RWPE2 (cell line): ENCODE measurements at regions not wholly inside any gene's neighbourhood (a gene's known extent, or its start where the extent isn't known, plus 50 kb on each side); places are given as distances from the start of the nearest gene placed in this dataset.

ENCODE experiments used
- ATAC-seq: fragments of 200-7000 bp; cut with Tn5 transposase; 3 replicates; pipeline ENCODE4 v1.9.1; 2021; ENCODE audit warnings: low read depth
- DNase-seq: peaks from one replicate; pipeline ENCODE4 v3.0.0-alpha.2; 2020; ENCODE audit warnings: low spot score
- H3K27ac ChIP-seq: fragments of 450-650 bp; 2 replicates; pipeline ENCODE4 v1.5.1; 2017; ENCODE audit warnings: mild to moderate bottlenecking; ENCODE audit not compliant: poor library complexity, severe bottlenecking
- H3K27me3 ChIP-seq: fragments of 250-450 bp; sonication (Bioruptor Pico); 2 replicates; pipeline ENCODE4 v1.5.1; 2021; ENCODE audit warnings: mild to moderate bottlenecking, moderate library complexity; ENCODE audit not compliant: insufficient read depth, poor library complexity, severe bottlenecking
- H3K36me3 ChIP-seq: fragments of 250-450 bp; sonication (Bioruptor Pico); 2 replicates; pipeline ENCODE4 v1.5.1; 2020; ENCODE audit warnings: low read depth, mild to moderate bottlenecking, moderate library complexity
- H3K4me1 ChIP-seq: fragments of 250-450 bp; sonication (Bioruptor Pico); 2 replicates; pipeline ENCODE4 v1.5.1; 2021; ENCODE audit warnings: mild to moderate bottlenecking, moderate library complexity; ENCODE audit not compliant: insufficient read depth, poor library complexity, severe bottlenecking
- H3K4me3 ChIP-seq: fragments of 250-450 bp; sonication (Bioruptor Pico); 2 replicates; pipeline ENCODE4 v1.5.1; 2021; ENCODE audit warnings: mild to moderate bottlenecking, moderate library complexity; ENCODE audit not compliant: severe bottlenecking
- H3K9me3 ChIP-seq: fragments of 250-450 bp; sonication (Bioruptor Pico); 2 replicates; pipeline ENCODE4 v1.5.1; 2021; ENCODE audit warnings: mild to moderate bottlenecking, moderate library complexity; ENCODE audit not compliant: severe bottlenecking
- CTCF ChIP-seq: fragments of 450-650 bp; IDR thresholded peaks from one replicate; pipeline ENCODE4 v1.5.1; 2017; ENCODE audit warnings: mild to moderate bottlenecking, moderate library complexity; ENCODE audit not compliant: poor library complexity, severe bottlenecking

- no peaks in the 10 kb centered on the region for H3K4me1 ChIP-seq
- TF ChIP-seq CTCF, result no peak
- no peak for ATAC-seq
- H3K9me3 ChIP-seq, result no peaks in the 10 kb centered on the region
- DNase-seq, result no peak
- H3K4me3 ChIP-seq, result no peak overlapping the region
- no peaks in the 10 kb centered on the region for H3K27me3 ChIP-seq
- H3K27ac ChIP-seq, result no peak overlapping the region
- H3K36me3 ChIP-seq, result no peaks in the 10 kb centered on the region
These were observed 153.0 kb upstream of the RHOBTB1 start for GRCh38 chr10:61097026-61097425.

GRCh38 chr10:61096056-61096455 lies 152.1 kb upstream of the RHOBTB1 start:
- no peaks in the 10 kb centered on the region for H3K4me1 ChIP-seq
- H3K4me3 ChIP-seq, result no peak overlapping the region
- no peaks in the 10 kb centered on the region for H3K9me3 ChIP-seq
- ATAC-seq (no peak), DNase-seq (no peak)
- no peaks in the 10 kb centered on the region for H3K27me3 ChIP-seq
- no peak overlapping the region for H3K27ac ChIP-seq
- TF ChIP-seq CTCF, result no peak
- no peaks in the 10 kb centered on the region for H3K36me3 ChIP-seq

GRCh38 chr10:61091531-61091930 lies 147.5 kb upstream of the RHOBTB1 start:
- DNase-seq, result no peak
- no peak for ATAC-seq
- Histone ChIP-seq H3K9me3 (no peaks in the 10 kb centered on the region), H3K4me1 (no peaks in the 10 kb centered on the region), H3K27ac (no peak overlapping the region), H3K36me3 (no peaks in the 10 kb centered on the region), H3K4me3 (no peak overlapping the region), H3K27me3 (no peaks in the 10 kb centered on the region)
- no peak for TF ChIP-seq CTCF

- ATAC-seq, result no peak
- TF ChIP-seq CTCF, result no peak
These were observed 145.3 kb upstream of the RHOBTB1 start for GRCh38 chr10:61089251-61089650.

GRCh38 chr10:61084493-61084892 lies 140.5 kb upstream of the RHOBTB1 start:
- Histone ChIP-seq H3K9me3 (no peaks in the 10 kb centered on the region), H3K4me3 (no peak overlapping the region), H3K4me1 (no peaks in the 10 kb centered on the region), H3K27ac (no peak overlapping the region), H3K36me3 (no peaks in the 10 kb centered on the region), H3K27me3 (no peaks in the 10 kb centered on the region)
- DNase-seq (no peak), ATAC-seq (no peak)
- TF ChIP-seq CTCF, result no peak

More at GRCh38 chr10:61089251-61089650, 145.3 kb upstream of the RHOBTB1 start:
- no peak overlapping the region for H3K27ac ChIP-seq
- no peak for DNase-seq
- H3K27me3 ChIP-seq, result no peaks in the 10 kb centered on the region
- no peak overlapping the region for H3K4me3 ChIP-seq
- H3K9me3 ChIP-seq, result no peaks in the 10 kb centered on the region
- no peaks in the 10 kb centered on the region for H3K4me1 ChIP-seq
- H3K36me3 ChIP-seq, result no peaks in the 10 kb centered on the region
